ENCODE measurements at regions not wholly inside any gene's neighbourhood (a gene's known extent, or its start where the extent isn't known, plus 50 kb on each side); places are given as distances from the start of the nearest gene placed in this dataset.
"Not testable (repeated sequence)": the region's sequence is repeated elsewhere in the genome, so short reads cannot be mapped to it uniquely, and the experiment has no call there.

DNA sequence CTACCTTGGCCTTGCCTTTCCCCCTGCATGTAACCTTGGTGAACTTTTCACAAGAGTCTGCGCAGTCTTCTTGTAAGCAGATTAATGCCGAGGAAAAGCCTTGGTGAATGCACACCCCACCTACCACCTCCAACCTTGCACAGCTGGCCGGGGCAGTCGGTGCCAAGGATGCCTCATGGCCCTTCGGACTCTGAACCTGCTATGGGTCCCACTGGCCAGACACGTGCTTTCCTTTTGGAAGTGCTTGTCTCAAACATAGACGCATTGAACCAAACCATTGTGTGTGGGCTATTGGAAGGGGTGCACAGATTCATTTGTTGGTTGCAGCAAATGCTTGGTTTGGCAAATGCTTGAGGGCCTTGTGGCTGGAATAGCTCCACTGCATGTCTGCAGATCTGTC, 109.0 kb upstream of the PLGLB2 start:
- TF ChIP-seq, protein P1, sequence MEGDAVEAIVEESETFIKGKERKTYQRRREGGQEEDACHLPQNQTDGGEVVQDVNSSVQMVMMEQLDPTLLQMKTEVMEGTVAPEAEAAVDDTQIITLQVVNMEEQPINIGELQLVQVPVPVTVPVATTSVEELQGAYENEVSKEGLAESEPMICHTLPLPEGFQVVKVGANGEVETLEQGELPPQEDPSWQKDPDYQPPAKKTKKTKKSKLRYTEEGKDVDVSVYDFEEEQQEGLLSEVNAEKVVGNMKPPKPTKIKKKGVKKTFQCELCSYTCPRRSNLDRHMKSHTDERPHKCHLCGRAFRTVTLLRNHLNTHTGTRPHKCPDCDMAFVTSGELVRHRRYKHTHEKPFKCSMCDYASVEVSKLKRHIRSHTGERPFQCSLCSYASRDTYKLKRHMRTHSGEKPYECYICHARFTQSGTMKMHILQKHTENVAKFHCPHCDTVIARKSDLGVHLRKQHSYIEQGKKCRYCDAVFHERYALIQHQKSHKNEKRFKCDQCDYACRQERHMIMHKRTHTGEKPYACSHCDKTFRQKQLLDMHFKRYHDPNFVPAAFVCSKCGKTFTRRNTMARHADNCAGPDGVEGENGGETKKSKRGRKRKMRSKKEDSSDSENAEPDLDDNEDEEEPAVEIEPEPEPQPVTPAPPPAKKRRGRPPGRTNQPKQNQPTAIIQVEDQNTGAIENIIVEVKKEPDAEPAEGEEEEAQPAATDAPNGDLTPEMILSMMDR (IDR thresholded peaks at IDR 0.05; ENCODE audit: low read length): not testable (repeated sequence)
- TF ChIP-seq EZH2 (optimal IDR thresholded peaks at IDR 0.05; ENCODE audit: low read depth, low read length): not testable (repeated sequence)

Measured in MM.1S (cell line).